ENCODE measurements at regions not wholly inside any gene's neighbourhood (a gene's known extent, or its start where the extent isn't known, plus 50 kb on each side); places are given as distances from the start of the nearest gene placed in this dataset.

DNA sequence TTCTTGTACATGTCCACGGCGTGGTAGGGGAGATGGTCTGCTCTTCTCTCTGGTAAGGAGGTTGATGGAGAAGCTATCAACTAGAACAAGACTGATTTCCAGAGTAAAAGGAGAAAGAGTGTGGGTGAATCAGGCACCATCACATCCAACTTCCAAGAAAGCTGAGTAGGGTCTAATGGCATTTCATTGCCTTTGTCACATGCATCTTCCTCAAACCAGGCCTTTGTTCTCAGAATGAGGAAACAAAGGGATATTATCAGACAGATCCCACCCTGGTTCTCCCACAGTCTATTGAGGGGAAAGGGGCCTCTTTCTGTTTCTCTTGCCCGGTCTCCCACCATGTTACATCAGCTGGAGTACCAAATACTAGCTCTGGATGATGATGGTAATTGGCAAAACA lies 160.2 kb upstream of the RBPJ start:
- 91 to 95% methylated on average over 2 to 3 of the region's 3 CpGs for WGBS, 2 donors
- H3K27me3 ChIP-seq: no peaks in the 10 kb centered on the region
- no peak overlapping the region for H3K4me3 ChIP-seq
- no peaks in the 10 kb centered on the region for H3K36me3 ChIP-seq (ENCODE audit: low read depth, missing control alignments)
- DNase-seq: no peak
- H3K9me3 ChIP-seq: no peaks in the 10 kb centered on the region
- TF ChIP-seq POLR2A (IDR thresholded peaks at IDR 0.05): no peak
- TF ChIP-seq, protein P1, sequence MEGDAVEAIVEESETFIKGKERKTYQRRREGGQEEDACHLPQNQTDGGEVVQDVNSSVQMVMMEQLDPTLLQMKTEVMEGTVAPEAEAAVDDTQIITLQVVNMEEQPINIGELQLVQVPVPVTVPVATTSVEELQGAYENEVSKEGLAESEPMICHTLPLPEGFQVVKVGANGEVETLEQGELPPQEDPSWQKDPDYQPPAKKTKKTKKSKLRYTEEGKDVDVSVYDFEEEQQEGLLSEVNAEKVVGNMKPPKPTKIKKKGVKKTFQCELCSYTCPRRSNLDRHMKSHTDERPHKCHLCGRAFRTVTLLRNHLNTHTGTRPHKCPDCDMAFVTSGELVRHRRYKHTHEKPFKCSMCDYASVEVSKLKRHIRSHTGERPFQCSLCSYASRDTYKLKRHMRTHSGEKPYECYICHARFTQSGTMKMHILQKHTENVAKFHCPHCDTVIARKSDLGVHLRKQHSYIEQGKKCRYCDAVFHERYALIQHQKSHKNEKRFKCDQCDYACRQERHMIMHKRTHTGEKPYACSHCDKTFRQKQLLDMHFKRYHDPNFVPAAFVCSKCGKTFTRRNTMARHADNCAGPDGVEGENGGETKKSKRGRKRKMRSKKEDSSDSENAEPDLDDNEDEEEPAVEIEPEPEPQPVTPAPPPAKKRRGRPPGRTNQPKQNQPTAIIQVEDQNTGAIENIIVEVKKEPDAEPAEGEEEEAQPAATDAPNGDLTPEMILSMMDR (IDR thresholded peaks at IDR 0.05): no peak
- peaks cover 8% of the 10 kb centered on the region for H3K4me1 ChIP-seq
- H3K27ac ChIP-seq: no peak overlapping the region
- intact Hi-C loops (cut with DNase I; ENCODE audit: low total_unique reads): no loop called here

DNA sequence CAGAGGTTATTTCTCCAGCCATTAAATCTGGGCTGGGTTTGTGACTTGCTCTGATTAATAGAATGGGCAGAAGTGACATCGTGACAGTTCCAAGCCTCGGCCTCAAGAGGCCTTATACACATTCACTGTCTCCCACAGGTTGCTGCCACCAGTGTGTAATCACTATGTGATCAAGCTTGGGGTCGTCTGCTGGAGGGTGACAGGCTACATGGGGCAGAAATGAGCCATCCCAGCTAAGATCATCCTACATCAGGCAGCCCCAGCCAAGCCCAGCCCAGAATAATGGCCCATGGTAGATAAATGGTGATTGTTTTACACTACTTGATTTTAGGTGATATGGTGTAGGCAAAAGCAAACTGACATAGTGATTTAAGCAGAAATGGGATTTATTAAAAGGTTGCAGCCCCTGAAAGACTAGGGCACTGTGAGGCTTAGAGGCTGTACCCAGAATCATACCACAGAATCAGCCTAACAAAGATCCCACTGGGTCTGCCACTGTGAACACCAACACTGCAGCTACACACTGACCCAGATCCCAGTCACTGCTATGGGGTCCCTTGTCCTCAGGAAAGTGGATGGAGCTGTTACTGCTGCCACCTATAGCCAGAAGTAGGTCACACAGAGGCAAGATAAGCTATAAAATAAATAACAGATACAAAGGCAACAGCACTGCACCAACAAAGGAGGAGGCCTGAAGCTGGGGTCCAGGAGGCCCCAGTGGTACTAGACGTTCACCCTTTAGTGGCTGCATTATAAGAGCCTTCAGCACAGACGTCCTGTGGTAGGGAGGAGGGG lies 159.6 kb upstream of the RBPJ start:
- no peak overlapping the region for H3K4me3 ChIP-seq
- TF ChIP-seq, protein P1 (IDR thresholded peaks at IDR 0.05): no peak
- TF ChIP-seq POLR2A (IDR thresholded peaks at IDR 0.05): no peak
- no peaks in the 10 kb centered on the region for H3K36me3 ChIP-seq (ENCODE audit: low read depth, missing control alignments)
- no peaks in the 10 kb centered on the region for H3K27me3 ChIP-seq
- no peak for DNase-seq
- intact Hi-C loops (cut with DNase I; ENCODE audit: low total_unique reads): no loop called here
- no peaks in the 10 kb centered on the region for H3K9me3 ChIP-seq
- H3K4me1 ChIP-seq: peaks cover 8% of the 10 kb centered on the region
- no peak overlapping the region for H3K27ac ChIP-seq
- 80 to 85% methylated on average over 4 to 5 of the region's 5 CpGs for WGBS, 2 donors

DNA sequence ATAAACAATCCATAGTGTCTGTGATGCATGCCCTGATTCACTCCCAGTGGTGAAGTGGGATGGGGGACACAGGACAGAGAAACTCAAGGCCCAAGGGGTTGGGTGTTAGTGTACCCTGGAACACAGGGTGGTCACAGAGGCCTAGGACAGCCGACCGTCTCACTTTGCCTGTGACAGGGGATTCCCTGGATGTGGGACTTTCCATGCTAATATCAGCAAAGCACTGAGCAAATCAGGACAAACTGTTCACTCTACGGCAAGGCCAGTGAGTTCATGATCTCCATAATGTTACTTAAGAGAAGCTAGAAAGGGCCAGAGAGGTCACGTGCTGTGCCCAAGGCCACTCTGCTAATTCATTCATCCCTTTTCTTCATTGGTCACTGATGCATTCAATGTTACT lies 158.7 kb upstream of the RBPJ start:
- TF ChIP-seq POLR2A (IDR thresholded peaks at IDR 0.05): no peak
- TF ChIP-seq, protein P1 (IDR thresholded peaks at IDR 0.05): no peak
- peak; percentile 41 for DNase-seq
- H3K4me1 ChIP-seq: peaks cover 8% of the 10 kb centered on the region
- 46 to 51% methylated on average over 2 to 4 of the region's 4 CpGs for WGBS, 2 donors
- no peak overlapping the region for H3K27ac ChIP-seq
- no peaks in the 10 kb centered on the region for H3K9me3 ChIP-seq
- no peak overlapping the region for H3K4me3 ChIP-seq
- intact Hi-C loops (cut with DNase I; ENCODE audit: low total_unique reads): no loop called here
- no peaks in the 10 kb centered on the region for H3K36me3 ChIP-seq (ENCODE audit: low read depth, missing control alignments)
- no peaks in the 10 kb centered on the region for H3K27me3 ChIP-seq

DNA sequence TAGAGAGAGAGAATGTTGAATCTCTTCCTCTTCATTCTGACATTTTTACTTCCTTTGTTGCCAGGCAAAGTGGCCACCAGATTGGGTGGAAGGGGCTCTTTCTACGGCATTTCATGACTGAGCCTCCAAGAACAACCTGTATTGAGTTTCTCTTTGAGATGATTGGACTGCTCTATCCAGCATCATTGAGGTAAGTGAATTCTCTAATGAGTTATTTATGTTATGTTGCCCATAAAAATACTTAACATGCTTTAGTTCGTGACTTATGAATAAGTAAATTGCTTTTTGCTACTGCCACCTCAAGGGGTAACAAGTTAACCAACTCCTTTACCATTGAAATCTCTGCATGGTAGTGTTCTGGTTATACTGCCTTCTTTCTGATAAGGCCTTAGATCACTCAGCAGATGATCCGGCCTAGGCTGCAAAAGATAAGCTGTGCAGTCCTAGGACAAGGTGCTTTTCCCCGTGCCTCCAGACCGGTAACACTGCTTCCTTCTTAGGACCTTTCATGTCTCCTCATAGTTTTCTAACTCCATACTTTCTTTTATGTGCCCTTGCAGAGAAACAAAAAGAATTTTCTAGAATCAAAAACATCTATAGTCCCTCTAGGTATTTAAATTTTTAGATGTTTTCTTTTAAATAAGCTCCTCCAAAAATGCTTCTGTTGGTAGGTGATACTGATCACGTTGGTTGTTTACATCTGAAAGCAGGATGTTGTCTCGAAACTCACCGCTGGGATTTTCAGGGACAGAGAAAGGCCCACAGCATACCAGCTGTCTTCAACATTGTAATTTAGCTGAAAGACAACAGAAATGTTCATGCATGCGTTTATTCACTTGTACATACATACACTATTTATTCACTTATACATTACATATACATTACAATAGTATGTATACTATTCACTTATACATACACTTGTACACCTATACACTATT lies 157.1 kb upstream of the RBPJ start:
- no peak for DNase-seq
- Histone ChIP-seq H3K4me3 (no peak overlapping the region), H3K36me3 (ENCODE audit: low read depth, missing control alignments) (no peaks in the 10 kb centered on the region), H3K27ac (no peak overlapping the region), H3K9me3 (no peaks in the 10 kb centered on the region), H3K27me3 (no peaks in the 10 kb centered on the region), H3K4me1 (peaks cover 8% of the 10 kb centered on the region)
- intact Hi-C loops (cut with DNase I; ENCODE audit: low total_unique reads): no loop called here
- no peak for TF ChIP-seq POLR2A (IDR thresholded peaks at IDR 0.05)
- TF ChIP-seq, protein P1 (IDR thresholded peaks at IDR 0.05): no peak
- WGBS, 2 donors: 71 to 78% methylated on average over 9 of the region's 9 CpGs

Data from testis (tissue), 2 donors.